GM12878 (cell line): ENCODE measurements at regions not wholly inside any gene's neighbourhood (a gene's known extent, or its start where the extent isn't known, plus 50 kb on each side); places are given as distances from the start of the nearest gene placed in this dataset.

ENCODE experiments used
- ATAC-seq: fragments of 200-7000 bp; cut with Tn5 transposase; 3 replicates; pipeline ENCODE4 v1.9.1; 2020; ENCODE audit warnings: mild to moderate bottlenecking, moderate library complexity
- BruUV-seq: library from RNA; stranded (reverse); fragments of 400-500 nt; replicated peaks from 2 replicates; lab custom pipeline; 2021; lab: Mats Ljungman, UMichigan
- CTCF ChIA-PET: fragments of 300-600 bp; sonication (Branson Sonifier 250); formaldehyde crosslinking; extraction: SDS; loops from one replicate; lab custom pipeline; 2021; ENCODE audit warnings: inconsistent platforms; lab: Yijun Ruan, JAX
- POLR2A ChIA-PET: fragments of 350-600 bp; formaldehyde crosslinking; extraction: SDS; loops from one replicate; lab custom pipeline; 2021; ENCODE audit warnings: inconsistent platforms; lab: Charles Lee
- RAD21 ChIA-PET: fragments of 300-600 bp; sonication (Branson Sonifier 250); formaldehyde crosslinking; loops from one replicate; lab custom pipeline; 2023; ENCODE audit warnings: antibody characterized with exemption; ENCODE audit not compliant: unreplicated experiment; lab: Charles Lee
- SMC1A ChIA-PET: fragments of 300-600 bp; sonication (Branson Sonifier 250); formaldehyde crosslinking; loops from one replicate; lab custom pipeline; 2023; ENCODE audit not compliant: unreplicated experiment, uncharacterized antibody; lab: Charles Lee
- DNase-seq: peaks from one replicate; pipeline ENCODE4 v3.0.0-alpha.2; 2011; ENCODE audit warnings: low read depth, low spot score
- FAIRE-seq: peaks from 3 replicates; lab custom pipeline; 2011; peaks lifted over from hg19 to GRCh38; lab: Jason Lieb, UNC
- H2AFZ ChIP-seq: 2 replicates; pipeline ENCODE4 v1.6.0; 2011; ENCODE audit warnings: low read depth, low read length, control low read depth; ENCODE audit not compliant: control insufficient read depth
- H3K27ac ChIP-seq: 2 replicates; pipeline ENCODE4 v1.5.1; 2011; ENCODE audit warnings: control low read depth; ENCODE audit not compliant: control insufficient read depth, insufficient read depth
- H3K27me3 ChIP-seq, 2 experiments: replicated peaks in 1 of 2; 2 replicates each; pipeline versions ENCODE4 v1.6.0 to v1.6.1; 2011; ENCODE audit warnings: low read length in 1 of 2; ENCODE audit not compliant: control insufficient read depth in 2 of 2, insufficient read depth in 2 of 2
- H3K36me3 ChIP-seq, 2 experiments: 2 replicates each; pipeline ENCODE4 v1.5.1; 2011; ENCODE audit warnings: low read length in 1 of 2; ENCODE audit not compliant: control insufficient read depth in 2 of 2, insufficient read depth in 2 of 2
- H3K4me1 ChIP-seq: 2 replicates; pipeline ENCODE4 v1.6.1; 2011; ENCODE audit warnings: mild to moderate bottlenecking, low read length, moderate library complexity, mixed read lengths; ENCODE audit not compliant: control insufficient read depth, insufficient read depth
- H3K4me2 ChIP-seq: 2 replicates; pipeline ENCODE4 v1.6.0; 2011; ENCODE audit warnings: control low read depth; ENCODE audit not compliant: control insufficient read depth, insufficient read depth
- H3K4me3 ChIP-seq: fragments of 200-600 bp; sonication (generic); 2 replicates; pipeline ENCODE4 v1.5.1; 2016
- H3K79me2 ChIP-seq: 2 replicates; pipeline ENCODE4 v1.6.0; 2011; ENCODE audit warnings: low read length; ENCODE audit not compliant: control insufficient read depth, insufficient read depth
- H3K9ac ChIP-seq: 2 replicates; pipeline ENCODE4 v1.8.0; 2011; ENCODE audit warnings: low read length, control low read depth, mixed read lengths; ENCODE audit not compliant: control insufficient read depth, insufficient read depth
- H3K9me3 ChIP-seq: replicated peaks from 3 replicates; pipeline ENCODE4 v1.5.1; 2011; ENCODE audit warnings: mild to moderate bottlenecking, low read length; ENCODE audit not compliant: control insufficient read depth, insufficient read depth
- H4K20me1 ChIP-seq: 2 replicates; pipeline ENCODE4 v1.6.0; 2011; ENCODE audit not compliant: control insufficient read depth, insufficient read depth
- CBX3 ChIP-seq: fragments of 200-600 bp; sonication (generic); IDR thresholded peaks from 2 replicates; pipeline ENCODE4 v1.6.1; 2016; ENCODE audit warnings: low read depth, borderline replicate concordance
- E4F1 ChIP-seq: fragments of 450-650 bp; IDR thresholded peaks from 2 replicates; pipeline ENCODE4 v1.6.1; 2018; ENCODE audit warnings: borderline replicate concordance, mild to moderate bottlenecking; ENCODE audit not compliant: partially characterized antibody
- EGR1 ChIP-seq, 2 experiments: IDR thresholded peaks; 1 replicate in 1 of 2; 2 replicates in 1 of 2; pipeline ENCODE4 v1.6.1; 2011 to 2012; ENCODE audit warnings: low read depth in 2 of 2, low read length in 2 of 2, borderline replicate concordance in 1 of 2, mild to moderate bottlenecking in 1 of 2, moderate library complexity in 1 of 2
- IKZF2 ChIP-seq, 2 experiments: fragments of 450-650 bp; IDR thresholded peaks; 2 replicates each; pipeline ENCODE4 v1.6.1; 2017; ENCODE audit warnings: mild to moderate bottlenecking in 2 of 2, moderate library complexity in 2 of 2
- NFIC ChIP-seq: IDR thresholded peaks from 2 replicates; pipeline ENCODE4 v1.6.1; 2012; ENCODE audit warnings: low read depth, mild to moderate bottlenecking, inconsistent platforms, low read length, moderate library complexity
- NFYA ChIP-seq: IDR thresholded peaks from 2 replicates; pipeline ENCODE4 v1.6.1; 2011; ENCODE audit warnings: low read depth, mild to moderate bottlenecking, low read length, improper control_type of control experiment, borderline replicate concordance
- PAX8 ChIP-seq: fragments of 450-650 bp; IDR thresholded peaks from 2 replicates; pipeline ENCODE4 v1.6.1; 2017; ENCODE audit warnings: mild to moderate bottlenecking, moderate library complexity
- POLR2AphosphoS5 ChIP-seq: IDR thresholded peaks from 2 replicates; pipeline ENCODE4 v1.6.1; 2011; ENCODE audit warnings: mild to moderate bottlenecking, low read length, inconsistent platforms
- PRDM15 ChIP-seq: fragments of 450-650 bp; formaldehyde crosslinking; IDR thresholded peaks from 2 replicates; pipeline ENCODE4 v1.4.0; 2020; ENCODE audit warnings: mild to moderate bottlenecking, moderate library complexity
- RUNX3 ChIP-seq: IDR thresholded peaks from 2 replicates; pipeline ENCODE4 v1.6.1; 2012; ENCODE audit warnings: low read length, inconsistent platforms
- SMAD5 ChIP-seq: IDR thresholded peaks from 2 replicates; pipeline ENCODE4 v1.6.1; 2016; ENCODE audit warnings: antibody characterized with exemption, low read depth
- YBX1 ChIP-seq: fragments of 450-650 bp; IDR thresholded peaks from 2 replicates; pipeline ENCODE4 v1.6.1; 2016; ENCODE audit warnings: antibody characterized with exemption
- ZBED1 ChIP-seq: IDR thresholded peaks from 2 replicates; pipeline ENCODE4 v1.6.1; 2016; ENCODE audit warnings: borderline replicate concordance
- ZZZ3 ChIP-seq: IDR thresholded peaks from 2 replicates; pipeline ENCODE4 v1.6.1; 2011; ENCODE audit warnings: low read depth; ENCODE audit not compliant: control insufficient read depth, insufficient read length
- WGBS: methylation state at CpG from one replicate; pipeline ENCODE4 v1.1.6; 2016; ENCODE audit warnings: low lambda C conversion rate; ENCODE audit not compliant: insufficient replicate concordance, insufficient coverage; ENCODE audit errors: missing lambda C conversion rate; 5-methylcytosine and 5-hydroxymethylcytosine counted together
- in situ Hi-C: fragments of 300-500 bp; cut with MboI; formaldehyde crosslinking; loops from 9 replicates; pipeline ENCODE4 v1.14.3; 2018; ENCODE audit warnings: mixed read lengths
- intact Hi-C: fragments of 100-400 bp; cut with micrococcal nuclease; formaldehyde crosslinking; loops from one replicate; pipeline ENCODE4 v1.14.2; 2022; ENCODE audit not compliant: unreplicated experiment

DNA sequence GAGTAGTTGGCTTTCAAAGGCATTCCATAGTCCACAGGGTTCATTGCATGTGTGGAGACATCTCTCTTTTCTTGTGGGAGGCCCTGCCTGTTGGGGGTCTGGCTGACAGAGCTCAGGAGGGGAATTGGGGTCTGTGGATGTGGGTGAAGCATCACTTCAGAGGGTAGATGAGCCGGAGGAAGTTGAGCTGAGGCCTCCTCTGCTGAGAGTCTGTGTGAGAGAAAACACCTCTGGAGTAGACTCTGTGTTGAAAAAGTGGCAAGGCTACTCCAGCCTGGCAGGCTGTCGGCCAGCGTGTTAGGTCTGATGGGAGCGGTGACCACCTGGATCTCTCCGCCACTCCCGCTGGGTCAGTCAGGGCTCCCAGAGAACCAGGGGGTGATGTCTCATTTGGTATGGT is 358.0 kb upstream of the MGMT start (continued):
- TF ChIP-seq PRDM15 (CRISPR knock-in tag) (no peak), E4F1 (no peak), CBX3 (no peak), PAX8 (no peak), ZBED1 (no peak), NFYA (no peak), RUNX3 (no peak), SMAD5 (no peak)

GRCh38 chr10:129110780-129111179 is 356.3 kb upstream of the MGMT start:
- in situ Hi-C loops (no loop called here), intact Hi-C loops (no loop called here)
- TF ChIP-seq YBX1, result no peak
- no peak for TF ChIP-seq EGR1 (IDR thresholded peaks at IDR 0.05; ENCODE audit: borderline replicate concordance in 1 of 2, low read depth in 2 of 2, low read length in 2 of 2)
- TF ChIP-seq ZZZ3, result no peak
- TF ChIP-seq POLR2AphosphoS5, result no peak
- TF ChIP-seq NFIC, result no peak
- no peak for TF ChIP-seq IKZF2 (IDR thresholded peaks at IDR 0.05)
- H4K20me1 ChIP-seq, result no peaks in the 10 kb centered on the region
- H3K9me3 ChIP-seq, result no peaks in the 10 kb centered on the region
- RAD21 ChIA-PET, result no interaction called here
- ATAC-seq (no peak), DNase-seq (no peak), FAIRE-seq (no peak)
- no peak overlapping the region for H3K4me2 ChIP-seq
- no TSS peak for BruUV-seq
- SMC1A ChIA-PET, result no interaction called here
- H3K27ac ChIP-seq, result no peak overlapping the region
- no peaks in the 10 kb centered on the region for H3K4me1 ChIP-seq
- H3K79me2 ChIP-seq, result no peaks in the 10 kb centered on the region
- no peaks in the 10 kb centered on the region for H3K36me3 ChIP-seq
- no peak overlapping the region for H3K9ac ChIP-seq
- no peak overlapping the region for H3K4me3 ChIP-seq
- 28% methylated on average over 10 of the region's 10 CpGs for WGBS
- H2AFZ ChIP-seq, result no peak overlapping the region
- CTCF ChIA-PET, result no interaction called here
- no peaks in the 10 kb centered on the region for H3K27me3 ChIP-seq
- POLR2A ChIA-PET, result no interaction called here
